GM12878 (cell line): ENCODE measurements at regions not wholly inside any gene's neighbourhood (a gene's known extent, or its start where the extent isn't known, plus 50 kb on each side); places are given as distances from the start of the nearest gene placed in this dataset.

Experiments
- BRCA1 ChIP-seq: IDR thresholded peaks from 2 replicates; pipeline ENCODE4 v1.6.1; 2011; ENCODE audit warnings: low read depth, low read length, improper control_type of control experiment
- CEBPB ChIP-seq, 2 experiments: fragments of 150-350 bp in 1 of 2; IDR thresholded peaks; 2 replicates each; pipeline ENCODE4 v1.6.1; 2012 to 2014; ENCODE audit warnings: low read depth in 2 of 2, low read length in 2 of 2, borderline replicate concordance in 1 of 2, inconsistent platforms in 1 of 2
- EGR1 ChIP-seq, 2 experiments: IDR thresholded peaks; 1 replicate in 1 of 2; 2 replicates in 1 of 2; pipeline ENCODE4 v1.6.1; 2011 to 2012; ENCODE audit warnings: low read depth in 2 of 2, low read length in 2 of 2, borderline replicate concordance in 1 of 2, mild to moderate bottlenecking in 1 of 2, moderate library complexity in 1 of 2
- FOXM1 ChIP-seq: IDR thresholded peaks from 2 replicates; pipeline ENCODE4 v1.6.1; 2012; ENCODE audit warnings: low read depth, mild to moderate bottlenecking, inconsistent platforms, low read length, moderate library complexity
- HDGF ChIP-seq: fragments of 450-650 bp; IDR thresholded peaks from 2 replicates; pipeline ENCODE4 v1.6.1; 2016; ENCODE audit warnings: antibody characterized with exemption
- POLR2AphosphoS5 ChIP-seq: IDR thresholded peaks from 2 replicates; pipeline ENCODE4 v1.6.1; 2011; ENCODE audit warnings: mild to moderate bottlenecking, low read length, inconsistent platforms
- RAD21 ChIP-seq: IDR thresholded peaks from 2 replicates; pipeline ENCODE4 v1.6.1; 2011; ENCODE audit warnings: mild to moderate bottlenecking, low read depth, low read length, moderate library complexity; ENCODE audit not compliant: insufficient read depth
- SUZ12 ChIP-seq: fragments of 200-600 bp; sonication (generic); IDR thresholded peaks from one replicate; pipeline ENCODE4 v1.6.1; 2018; ENCODE audit warnings: antibody characterized with exemption, mild to moderate bottlenecking; ENCODE audit not compliant: unreplicated experiment
- TF ChIP-seq, protein P1 (sequence below), 3 experiments: IDR thresholded peaks in 2 of 3; conservative IDR thresholded peaks in 1 of 3; 2 replicates each; pipeline ENCODE4 v1.5.1; 2011; ENCODE audit warnings: low read depth in 3 of 3, low read length in 3 of 3, mild to moderate bottlenecking in 3 of 3, control low read depth in 2 of 3, moderate library complexity in 2 of 3, inconsistent platforms in 1 of 3, mixed read lengths in 1 of 3; ENCODE audit not compliant: control insufficient read depth in 2 of 3, insufficient read depth in 1 of 3; ENCODE audit errors: extremely low read depth in 1 of 3

GRCh38 chr2:48905696-48906095 is 150.2 kb upstream of the LHCGR start:
- TF ChIP-seq, protein P1, sequence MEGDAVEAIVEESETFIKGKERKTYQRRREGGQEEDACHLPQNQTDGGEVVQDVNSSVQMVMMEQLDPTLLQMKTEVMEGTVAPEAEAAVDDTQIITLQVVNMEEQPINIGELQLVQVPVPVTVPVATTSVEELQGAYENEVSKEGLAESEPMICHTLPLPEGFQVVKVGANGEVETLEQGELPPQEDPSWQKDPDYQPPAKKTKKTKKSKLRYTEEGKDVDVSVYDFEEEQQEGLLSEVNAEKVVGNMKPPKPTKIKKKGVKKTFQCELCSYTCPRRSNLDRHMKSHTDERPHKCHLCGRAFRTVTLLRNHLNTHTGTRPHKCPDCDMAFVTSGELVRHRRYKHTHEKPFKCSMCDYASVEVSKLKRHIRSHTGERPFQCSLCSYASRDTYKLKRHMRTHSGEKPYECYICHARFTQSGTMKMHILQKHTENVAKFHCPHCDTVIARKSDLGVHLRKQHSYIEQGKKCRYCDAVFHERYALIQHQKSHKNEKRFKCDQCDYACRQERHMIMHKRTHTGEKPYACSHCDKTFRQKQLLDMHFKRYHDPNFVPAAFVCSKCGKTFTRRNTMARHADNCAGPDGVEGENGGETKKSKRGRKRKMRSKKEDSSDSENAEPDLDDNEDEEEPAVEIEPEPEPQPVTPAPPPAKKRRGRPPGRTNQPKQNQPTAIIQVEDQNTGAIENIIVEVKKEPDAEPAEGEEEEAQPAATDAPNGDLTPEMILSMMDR (IDR thresholded peaks at IDR 0.05 in 2 of 3, conservative IDR thresholded peaks at IDR 0.05 in 1 of 3; ENCODE audit: control insufficient read depth in 2 of 3, extremely low read depth in 1 of 3, insufficient read depth in 1 of 3, low read depth in 3 of 3, low read length in 3 of 3): no peak
- TF ChIP-seq SUZ12: no peak
- TF ChIP-seq RAD21: no peak
- no peak for TF ChIP-seq CEBPB (IDR thresholded peaks at IDR 0.05; ENCODE audit: borderline replicate concordance in 1 of 2, low read depth in 2 of 2, low read length in 2 of 2)
- TF ChIP-seq HDGF: no peak
- no peak for TF ChIP-seq BRCA1
- no peak for TF ChIP-seq POLR2AphosphoS5
- TF ChIP-seq FOXM1: no peak
- no peak for TF ChIP-seq EGR1 (IDR thresholded peaks at IDR 0.05; ENCODE audit: borderline replicate concordance in 1 of 2, low read depth in 2 of 2, low read length in 2 of 2)
